DOHH2 (cell line): ENCODE measurements at regions not wholly inside any gene's neighbourhood (a gene's known extent, or its start where the extent isn't known, plus 50 kb on each side); places are given as distances from the start of the nearest gene placed in this dataset.

Source experiments
- H3F3A ChIP-seq: fragments of 200-600 bp; sonication (generic), shearing (Covaris generic); 2 replicates; pipeline ENCODE4 v1.6.0; 2016; ENCODE audit warnings: antibody characterized with exemption, mild to moderate bottlenecking; ENCODE audit not compliant: control insufficient read depth, insufficient read depth
- H3K27ac ChIP-seq: fragments of 200-600 bp; sonication (generic); 2 replicates; pipeline ENCODE4 v1.5.1; 2014; ENCODE audit warnings: low read depth, mild to moderate bottlenecking, low read length, moderate library complexity
- H3K27me3 ChIP-seq: fragments of 200-600 bp; sonication (generic); 2 replicates; pipeline ENCODE4 v1.6.1; 2014; ENCODE audit warnings: mild to moderate bottlenecking, low read length, mixed read lengths; ENCODE audit not compliant: control insufficient read depth
- H3K36me3 ChIP-seq: fragments of 200-600 bp; sonication (generic); 2 replicates; pipeline ENCODE4 v1.6.1; 2014; ENCODE audit warnings: mild to moderate bottlenecking, low read length, moderate library complexity, mixed read lengths; ENCODE audit not compliant: control insufficient read depth
- H3K4me1 ChIP-seq: fragments of 200-600 bp; sonication (generic); 2 replicates; pipeline ENCODE4 v1.6.1; 2014; ENCODE audit warnings: mild to moderate bottlenecking, low read length, mixed read lengths; ENCODE audit not compliant: control insufficient read depth
- H3K4me2 ChIP-seq: fragments of 200-600 bp; sonication (generic); 2 replicates; pipeline ENCODE4 v1.6.0; 2014; ENCODE audit warnings: mild to moderate bottlenecking, low read length, moderate library complexity
- H3K4me3 ChIP-seq: fragments of 200-600 bp; sonication (generic); 2 replicates; pipeline ENCODE4 v1.5.1; 2014; ENCODE audit warnings: mild to moderate bottlenecking, low read length, mixed read lengths
- H3K79me2 ChIP-seq: fragments of 200-600 bp; sonication (generic); 2 replicates; pipeline ENCODE4 v1.6.1; 2014; ENCODE audit warnings: mild to moderate bottlenecking, low read length, mixed read lengths; ENCODE audit not compliant: control insufficient read depth
- H3K9me2 ChIP-seq: fragments of 200-600 bp; sonication (generic); replicated peaks from 2 replicates; pipeline ENCODE4 v1.6.1; 2014; ENCODE audit warnings: mild to moderate bottlenecking, low read length, mixed read lengths; ENCODE audit not compliant: control insufficient read depth
- H3K9me3 ChIP-seq: fragments of 200-600 bp; sonication (generic); 2 replicates; pipeline ENCODE4 v1.6.1; 2014; ENCODE audit warnings: antibody characterized with exemption, low read length, mixed read lengths; ENCODE audit not compliant: control insufficient read depth, insufficient read depth
- H4K20me1 ChIP-seq: fragments of 200-600 bp; sonication (generic); 2 replicates; pipeline ENCODE4 v1.6.0; 2014; ENCODE audit warnings: low read depth, mild to moderate bottlenecking, antibody characterized with exemption, low read length, moderate library complexity; ENCODE audit not compliant: control insufficient read depth, insufficient read depth
- CTCF ChIP-seq: fragments of 200-600 bp; sonication (generic); IDR thresholded peaks from one replicate; pipeline ENCODE4 v1.5.1; 2014; ENCODE audit warnings: antibody characterized with exemption, mild to moderate bottlenecking, low read depth, low read length; ENCODE audit not compliant: poor library complexity, severe bottlenecking
- EZH2phosphoT487 ChIP-seq: fragments of 200-600 bp; sonication (generic); IDR thresholded peaks from 2 replicates; pipeline ENCODE4 v1.6.1; 2017; ENCODE audit warnings: borderline replicate concordance, mild to moderate bottlenecking, antibody characterized with exemption, low read length, moderate library complexity, mixed read lengths

GRCh38 chr3:189507856-189508255 lies 123.3 kb upstream of the TP63 start:
- Histone ChIP-seq H3K36me3 (no peaks in the 10 kb centered on the region), H3K9me3 (no peaks in the 10 kb centered on the region), H3F3A (no peaks in the 10 kb centered on the region), H4K20me1 (no peaks in the 10 kb centered on the region), H3K9me2 (no peaks in the 10 kb centered on the region), H3K4me2 (peak overlapping the region; percentile 9; the same call in 1 of the 2 replicates), H3K79me2 (no peaks in the 10 kb centered on the region), H3K4me3 (no peak overlapping the region), H3K27ac (no peak overlapping the region), H3K4me1 (peaks cover 50% of the 10 kb centered on the region), H3K27me3 (no peaks in the 10 kb centered on the region)
- no peak for TF ChIP-seq EZH2phosphoT487
- TF ChIP-seq CTCF: no peak

- H4K20me1 ChIP-seq: no peaks in the 10 kb centered on the region
- no peak overlapping the region for H3K4me2 ChIP-seq
- H3K4me3 ChIP-seq: no peak overlapping the region
- H3F3A ChIP-seq: no peaks in the 10 kb centered on the region
- no peaks in the 10 kb centered on the region for H3K9me3 ChIP-seq
- no peak overlapping the region for H3K27ac ChIP-seq
- TF ChIP-seq CTCF (no peak), EZH2phosphoT487 (no peak)
- H3K9me2 ChIP-seq: no peaks in the 10 kb centered on the region
- no peaks in the 10 kb centered on the region for H3K27me3 ChIP-seq
- H3K79me2 ChIP-seq: no peaks in the 10 kb centered on the region
- H3K4me1 ChIP-seq: peaks cover 56% of the 10 kb centered on the region
- no peaks in the 10 kb centered on the region for H3K36me3 ChIP-seq
These were observed 122.2 kb upstream of the TP63 start for GRCh38 chr3:189508784-189509501.

GRCh38 chr3:189512039-189512438 lies 119.2 kb upstream of the TP63 start:
- no peaks in the 10 kb centered on the region for H3F3A ChIP-seq
- H3K4me1 ChIP-seq: peaks cover 42% of the 10 kb centered on the region
- TF ChIP-seq CTCF (peak; percentile 15), EZH2phosphoT487 (no peak)
- H3K27me3 ChIP-seq: no peaks in the 10 kb centered on the region
- no peak overlapping the region for H3K4me3 ChIP-seq
- H3K9me3 ChIP-seq: no peaks in the 10 kb centered on the region; the same call in 1 of the 2 replicates
- H3K36me3 ChIP-seq: no peaks in the 10 kb centered on the region
- no peak overlapping the region for H3K27ac ChIP-seq
- H3K9me2 ChIP-seq: no peaks in the 10 kb centered on the region
- no peaks in the 10 kb centered on the region for H4K20me1 ChIP-seq
- H3K4me2 ChIP-seq: no peak overlapping the region
- H3K79me2 ChIP-seq: no peaks in the 10 kb centered on the region
